Kidney tubule cell (primary cell): ENCODE measurements at regions not wholly inside any gene's neighbourhood (a gene's known extent, or its start where the extent isn't known, plus 50 kb on each side); places are given as distances from the start of the nearest gene placed in this dataset.
"Not testable (repeated sequence)": the region's sequence is repeated elsewhere in the genome, so short reads cannot be mapped to it uniquely, and the experiment has no call there.

Experiments used
- DNase-seq: peaks from one replicate; pipeline ENCODE4 v3.0.0-alpha.2; 2018; ENCODE audit warnings: low spot score

GRCh38 chr15:38128341-38128781, 124.3 kb upstream of the SPRED1 start:
- DNase-seq = peak; percentile 54

GRCh38 chr15:38128921-38129320, 123.7 kb upstream of the SPRED1 start:
- DNase-seq = no peak

DNA sequence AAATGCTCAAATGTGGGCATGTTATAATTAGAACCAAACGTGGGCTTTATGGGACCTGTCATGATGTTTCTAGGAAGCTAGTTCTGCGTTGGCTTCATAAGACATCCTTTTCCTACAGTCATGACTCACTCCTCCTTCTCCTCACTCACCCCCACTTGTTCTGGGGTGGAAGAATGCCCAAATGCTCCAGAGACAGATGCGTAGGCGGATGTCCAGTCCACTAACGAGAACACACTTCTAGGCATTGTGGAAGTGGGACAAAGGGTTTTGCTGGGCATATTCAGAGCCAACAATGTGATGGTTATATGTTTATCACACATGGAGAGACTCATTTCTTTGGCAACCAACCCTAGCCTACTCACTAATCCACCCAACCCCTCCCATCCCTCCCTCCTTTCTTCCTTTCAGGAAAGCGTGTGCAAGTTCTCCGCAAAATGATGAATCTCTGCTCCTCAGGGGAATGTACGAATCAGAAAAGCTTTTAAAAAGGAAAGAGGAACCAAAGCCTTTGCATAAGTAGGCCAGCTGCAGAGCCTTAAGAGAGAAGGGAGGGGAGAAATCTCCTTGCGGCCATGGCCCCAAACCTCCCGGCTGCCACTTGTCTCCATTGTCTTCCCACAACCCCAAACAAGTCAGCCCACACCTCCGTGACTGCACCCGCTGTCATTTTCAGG, 123.0 kb upstream of the SPRED1 start:
- DNase-seq = peak; percentile 78

GRCh38 chr15:38130205-38130567, 122.5 kb upstream of the SPRED1 start:
- no peak for DNase-seq

GRCh38 chr15:38130740-38131498, 121.7 kb upstream of the SPRED1 start:
- peak; percentile 76 for DNase-seq

GRCh38 chr15:38134252-38134651, 118.4 kb upstream of the SPRED1 start:
- no peak for DNase-seq

DNA sequence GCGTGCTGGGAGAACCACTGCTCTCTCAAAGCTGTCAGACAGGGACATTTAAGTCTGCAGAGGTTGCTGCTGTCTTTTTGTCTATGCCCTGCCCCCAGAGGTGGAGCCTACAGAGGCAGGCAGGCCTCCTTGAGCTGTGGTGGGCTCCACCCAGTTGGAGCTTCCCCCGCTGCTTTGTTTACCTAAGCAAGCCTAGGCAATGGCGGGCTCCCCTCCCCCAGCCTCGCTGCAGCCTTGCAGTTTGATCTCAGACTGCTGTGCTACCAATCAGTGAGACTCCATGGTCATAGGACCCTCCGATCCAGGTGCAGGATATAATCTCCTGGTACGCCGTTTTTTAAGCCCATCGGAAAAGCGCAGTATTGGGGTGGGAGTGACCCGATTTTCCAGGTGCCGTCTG, 110.4 kb upstream of the SPRED1 start:
- DNase-seq = not testable (repeated sequence)

- no peak for DNase-seq
These were observed 107.7 kb upstream of the SPRED1 start for GRCh38 chr15:38144921-38145320.

DNA sequence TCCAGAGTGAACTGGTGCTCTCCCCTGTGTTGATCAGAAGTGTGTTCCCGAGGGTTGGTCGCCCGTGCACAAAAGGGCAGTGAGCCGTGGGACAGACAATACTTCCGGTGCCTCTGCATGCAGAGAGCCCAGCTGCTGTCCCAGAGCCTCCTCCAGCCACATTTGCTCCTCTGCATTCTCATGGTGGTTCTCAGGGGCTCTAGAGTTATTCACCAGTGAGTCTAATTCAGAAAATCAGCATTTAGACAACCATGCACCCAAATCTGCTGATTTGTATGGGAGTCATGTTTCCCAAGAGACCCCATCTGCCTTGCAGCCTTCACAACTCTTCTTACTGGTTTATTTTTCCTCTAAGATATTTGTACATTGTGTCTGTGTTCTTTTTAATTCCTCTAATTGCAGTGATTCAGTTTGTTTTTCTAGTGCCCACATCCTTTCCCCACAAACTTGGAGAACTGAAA, 107.0 kb upstream of the SPRED1 start:
- DNase-seq = peak; percentile 32

DNA sequence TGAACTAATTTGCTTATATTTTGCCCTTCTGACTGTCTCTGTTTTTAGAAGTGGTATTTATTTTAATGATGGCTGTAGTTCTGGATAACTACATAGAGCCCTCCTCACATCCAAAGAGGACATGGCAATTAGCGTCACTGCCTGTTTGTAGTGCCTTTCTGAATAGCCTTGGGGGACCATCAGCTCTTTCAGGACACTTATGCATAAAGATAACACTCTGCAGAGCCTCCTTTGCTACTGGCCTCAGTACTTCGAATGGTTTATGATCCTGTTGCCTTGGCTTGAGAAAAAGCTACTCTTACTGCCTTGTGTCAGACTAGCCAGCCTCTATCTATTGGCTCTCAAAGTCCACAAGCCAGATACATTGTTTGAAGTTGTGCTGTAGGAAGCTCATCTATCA, 105.4 kb upstream of the SPRED1 start:
- no peak for DNase-seq

GRCh38 chr15:38148471-38148870, 104.2 kb upstream of the SPRED1 start:
- DNase-seq = no peak

GRCh38 chr15:38149315-38149714, 103.3 kb upstream of the SPRED1 start:
- no peak for DNase-seq

GRCh38 chr15:38150148-38150547, 102.5 kb upstream of the SPRED1 start:
- no peak for DNase-seq

DNA sequence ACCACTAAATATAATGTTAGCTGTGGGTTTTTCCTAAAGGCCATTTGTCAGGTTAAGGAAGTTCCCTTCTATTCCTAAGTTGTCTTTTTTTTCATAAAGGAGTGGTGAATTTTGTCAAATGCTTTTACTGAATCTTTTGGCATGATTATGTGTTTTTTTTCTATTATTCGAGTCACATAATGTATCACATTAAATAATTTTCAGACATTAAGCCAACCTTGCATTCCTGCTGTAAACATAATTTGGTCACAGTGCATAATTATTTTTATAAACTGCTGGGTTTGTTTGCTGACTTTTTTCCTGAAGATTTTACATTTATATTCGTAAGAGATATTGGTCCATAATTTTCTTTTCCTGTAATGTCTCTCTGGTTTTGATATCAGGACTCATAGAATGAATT, 101.8 kb upstream of the SPRED1 start:
- DNase-seq = no peak

- DNase-seq = no peak
These were observed 98.9 kb upstream of the SPRED1 start for GRCh38 chr15:38153781-38154180.

- DNase-seq = no peak
These were observed 98.4 kb upstream of the SPRED1 start for GRCh38 chr15:38154255-38154654.

- no peak for DNase-seq
These were observed 97.8 kb upstream of the SPRED1 start for GRCh38 chr15:38154837-38155236.

- no peak for DNase-seq
These were observed 89.0 kb upstream of the SPRED1 start for GRCh38 chr15:38163658-38164057.

- no peak for DNase-seq
These were observed 88.6 kb upstream of the SPRED1 start for GRCh38 chr15:38164061-38164460.

DNA sequence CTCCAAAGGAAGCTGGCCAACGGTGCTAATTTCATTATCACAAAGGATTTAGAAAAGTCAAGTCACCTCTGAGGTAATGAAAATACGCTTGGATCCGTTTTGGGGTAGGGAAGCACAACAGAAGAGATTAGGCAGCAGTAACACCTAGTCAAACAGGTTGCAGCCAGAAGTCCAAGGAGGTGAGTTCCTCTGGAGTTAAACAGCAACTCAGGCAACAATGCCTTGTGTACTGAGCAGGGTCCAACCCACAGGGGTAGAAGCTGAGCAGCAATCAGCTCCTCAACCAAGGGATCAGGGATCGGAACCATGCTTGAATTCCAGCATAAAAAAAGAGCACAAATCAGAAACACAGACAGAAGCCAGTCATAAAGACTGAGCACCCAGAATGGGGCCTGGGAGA, 88.1 kb upstream of the SPRED1 start:
- no peak for DNase-seq

DNA sequence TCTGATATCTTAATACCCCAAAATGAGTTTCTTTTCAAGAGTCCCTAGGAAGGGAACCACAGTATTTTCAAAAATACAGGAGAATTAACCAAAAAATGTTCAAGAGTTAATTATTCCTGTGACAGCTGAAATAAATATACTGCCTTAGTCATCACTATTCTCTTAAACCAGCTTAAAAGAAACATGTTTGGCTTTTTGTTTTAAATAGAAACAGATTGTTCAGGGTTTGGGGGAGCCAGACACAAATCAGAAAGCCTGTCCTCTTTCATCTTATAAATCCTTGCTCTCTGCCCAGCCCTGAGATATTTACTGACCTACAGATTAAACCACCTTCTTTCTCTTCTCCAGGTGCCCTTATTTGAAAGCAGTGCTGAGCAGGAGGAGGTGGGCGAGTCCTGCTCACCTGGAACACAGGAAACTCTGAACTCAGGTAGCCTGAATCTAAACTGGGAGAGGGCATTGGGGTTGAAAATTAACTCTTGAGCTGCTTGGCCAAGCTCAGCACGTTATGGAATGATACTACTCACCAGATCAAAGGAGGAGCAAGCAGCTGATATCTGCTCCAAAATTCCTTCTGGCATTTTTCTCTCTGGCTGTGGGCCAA, 84.1 kb upstream of the SPRED1 start:
- DNase-seq = peak; percentile 20

- DNase-seq = no peak
These were observed 80.7 kb upstream of the SPRED1 start for GRCh38 chr15:38171973-38172372.

DNA sequence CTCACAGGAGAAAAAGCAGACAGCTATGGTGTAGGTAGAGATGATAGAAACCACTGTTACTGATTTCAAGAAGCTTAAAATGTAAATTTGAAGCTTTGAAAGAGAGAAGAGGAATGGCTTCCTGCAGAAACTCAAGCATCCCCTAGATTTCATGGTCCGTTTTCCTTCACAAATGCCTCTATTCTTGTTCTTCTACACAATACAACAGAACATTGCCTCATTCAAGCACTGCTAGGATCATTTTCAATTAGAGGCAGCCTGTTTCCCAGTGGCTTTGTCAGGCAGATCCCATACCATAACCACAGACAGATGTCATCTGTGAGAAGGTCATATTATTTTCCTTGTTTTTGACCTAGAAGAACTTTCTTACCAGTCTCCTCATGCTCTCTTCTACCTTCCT, 77.9 kb upstream of the SPRED1 start:
- DNase-seq = no peak
